Upper lobe of left lung (tissue), 4 donors: ENCODE measurements at regions not wholly inside any gene's neighbourhood (a gene's known extent, or its start where the extent isn't known, plus 50 kb on each side); places are given as distances from the start of the nearest gene placed in this dataset.

Source experiments
- CTCF ChIP-seq, 6 experiments: fragments of 450-650 bp in 4 of 6; fragments of 200-600 bp in 2 of 6; sonication (generic) in 2 of 6; IDR thresholded peaks; one replicate each; pipeline ENCODE4 v1.5.1; 2016 to 2019; ENCODE audit warnings: antibody characterized with exemption in 6 of 6
- POLR2A ChIP-seq, 4 donors: fragments of 450-650 bp; IDR thresholded peaks; one replicate each; pipeline ENCODE4 v1.5.1; 2016 to 2017; ENCODE audit warnings: antibody characterized with exemption in 4 of 4, mild to moderate bottlenecking in 2 of 4

GRCh38 chr18:78363556-78364387 is 615.8 kb upstream of the SALL3 start:
- TF ChIP-seq CTCF (IDR thresholded peaks at IDR 0.05) (no peak), POLR2A (IDR thresholded peaks at IDR 0.05) (no peak)
